CD4-positive, alpha-beta T cell treated with Interleukin-4 for 1 hour (primary cell): ENCODE measurements at regions not wholly inside any gene's neighbourhood (a gene's known extent, or its start where the extent isn't known, plus 50 kb on each side); places are given as distances from the start of the nearest gene placed in this dataset.
"Not testable (repeated sequence)": the region's sequence is repeated elsewhere in the genome, so short reads cannot be mapped to it uniquely, and the experiment has no call there.

Experiments
- DNase-seq, 2 donors: peaks; one replicate each; pipeline ENCODE4 v3.0.0-alpha.2; 2020 to 2022

DNA sequence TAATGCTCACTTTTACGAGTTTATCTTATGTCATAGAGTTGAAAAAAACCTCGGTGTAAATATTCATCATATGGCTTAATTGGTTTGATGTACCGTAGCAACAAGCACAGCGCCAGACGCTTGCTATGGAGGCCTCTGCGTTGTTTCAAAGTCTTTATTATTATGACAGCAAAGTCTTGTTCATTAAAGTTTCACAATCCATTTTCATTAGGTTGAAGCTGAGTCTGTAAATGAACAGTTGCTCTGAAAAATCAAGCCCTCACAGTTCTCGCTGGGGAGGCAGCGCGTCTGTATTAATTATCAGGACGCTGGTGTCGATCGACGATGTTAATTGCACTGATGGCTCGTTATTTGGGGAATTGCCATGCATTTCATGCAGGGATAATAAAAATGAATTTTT is 185.6 kb downstream of the INSC start:
- DNase-seq = no peak

DNA sequence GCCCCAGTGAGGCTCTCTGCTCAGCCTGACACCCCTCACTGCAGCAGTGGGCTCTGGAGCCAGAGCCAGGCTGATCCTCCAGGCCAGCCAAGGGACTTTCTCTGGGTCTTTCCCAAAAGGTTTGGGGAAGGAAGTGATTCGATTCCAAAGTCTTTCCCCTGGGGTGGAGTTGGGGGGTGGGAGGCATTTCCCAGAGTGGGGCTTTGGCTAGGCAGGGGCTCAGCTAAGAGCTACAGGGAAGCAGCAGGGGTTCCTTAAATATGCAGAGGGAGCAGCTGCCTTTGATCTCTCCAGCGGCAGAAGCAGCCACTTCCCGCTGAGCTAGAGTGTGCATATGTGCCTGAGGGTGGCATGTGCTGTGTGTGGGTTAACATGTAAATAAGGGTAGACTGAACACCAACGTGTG is 192.9 kb downstream of the INSC start:
- no peak for DNase-seq

DNA sequence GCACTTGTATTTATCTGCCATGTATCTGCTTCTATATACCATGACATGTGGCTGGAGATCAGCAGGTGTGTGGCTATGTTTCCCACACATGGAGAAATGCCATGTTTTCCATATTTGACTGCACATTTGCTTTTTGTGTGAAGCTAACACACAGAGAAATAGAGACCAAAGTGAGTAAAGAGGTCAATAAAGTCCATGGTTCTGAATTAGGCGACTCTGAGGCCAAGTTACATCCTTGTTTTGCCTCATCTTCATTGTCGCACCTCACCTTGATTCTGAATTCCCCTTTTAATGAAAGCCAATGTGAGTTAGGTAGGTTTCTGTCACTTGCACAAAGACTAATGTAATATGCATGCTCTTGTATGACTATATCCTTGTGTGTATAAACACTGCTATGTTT is 194.1 kb downstream of the INSC start:
- DNase-seq = no peak

DNA sequence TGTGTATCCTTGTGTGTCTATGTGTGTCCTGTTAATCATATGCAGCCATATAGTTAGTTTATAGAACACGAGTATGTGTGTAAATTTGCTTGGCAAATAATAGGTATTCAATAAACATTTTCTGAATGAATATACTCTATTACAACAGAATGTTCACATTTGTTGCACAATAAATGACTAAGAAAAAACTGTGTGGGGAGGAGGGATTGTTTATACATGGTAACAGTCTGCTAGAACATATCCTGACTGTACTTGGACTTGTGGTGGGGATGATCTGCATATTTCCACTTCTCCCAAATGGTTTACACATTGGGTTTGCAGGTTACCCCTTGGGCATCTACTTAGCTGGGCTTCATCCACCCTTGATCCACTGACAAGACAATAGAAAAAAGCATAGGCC is 194.6 kb downstream of the INSC start:
- DNase-seq = no peak

DNA sequence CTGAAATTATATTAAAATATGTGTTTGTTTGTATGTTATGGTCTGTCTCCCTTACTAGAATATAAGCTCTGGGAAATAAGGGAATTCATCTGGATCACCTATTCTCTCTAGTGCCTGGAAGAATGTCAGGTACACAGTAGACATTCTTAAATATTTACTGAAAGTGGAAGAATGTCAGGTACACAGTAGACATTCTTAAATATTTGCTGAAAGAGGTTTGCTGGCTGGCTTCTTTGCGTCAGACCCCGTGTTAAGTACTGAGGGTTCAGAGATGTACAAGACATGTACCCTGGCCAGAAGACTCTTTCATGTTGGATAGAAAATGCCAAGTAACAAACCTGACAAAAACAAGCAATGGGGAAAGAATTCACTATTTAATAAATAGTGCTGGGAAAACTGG is 199.1 kb downstream of the INSC start:
- no peak for DNase-seq

DNA sequence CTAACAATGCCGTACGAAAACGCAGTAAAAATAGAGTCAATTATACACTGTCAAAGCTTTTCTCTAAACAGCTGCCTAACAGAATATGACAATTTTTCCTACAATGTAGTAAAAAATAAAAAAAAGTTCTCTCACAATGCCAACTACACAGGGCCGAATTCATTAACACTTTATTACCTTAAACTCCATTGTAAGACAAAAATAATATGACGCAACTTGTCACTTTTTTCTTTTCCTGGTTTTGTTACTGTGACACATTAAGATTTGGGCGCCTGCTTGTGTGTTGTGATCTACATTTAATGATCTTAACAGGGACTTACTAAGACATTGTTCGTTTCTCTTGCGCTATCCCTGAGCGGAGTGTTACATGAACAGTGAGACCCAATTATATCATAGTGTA is 204.1 kb downstream of the INSC start:
- DNase-seq = no peak

DNA sequence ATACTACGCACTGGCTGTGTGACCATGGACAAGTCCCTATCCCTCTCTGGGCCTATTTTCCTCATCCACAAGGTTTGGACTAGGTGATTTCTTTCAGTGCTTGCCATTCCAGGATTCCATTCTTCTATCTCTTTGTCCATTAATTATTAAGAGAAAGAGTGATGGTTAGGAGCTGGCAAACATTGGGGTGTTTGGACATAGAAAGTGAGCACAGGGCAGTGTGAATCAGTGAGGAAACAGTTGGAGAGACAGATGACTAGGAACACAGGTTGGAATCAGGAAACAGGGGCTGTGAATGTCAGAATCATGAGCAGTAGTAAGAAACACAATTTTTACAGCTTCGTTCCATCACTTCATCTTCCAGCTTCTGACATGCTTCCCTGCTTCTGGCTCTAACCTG is 211.8 kb downstream of the INSC start:
- no peak for DNase-seq

DNA sequence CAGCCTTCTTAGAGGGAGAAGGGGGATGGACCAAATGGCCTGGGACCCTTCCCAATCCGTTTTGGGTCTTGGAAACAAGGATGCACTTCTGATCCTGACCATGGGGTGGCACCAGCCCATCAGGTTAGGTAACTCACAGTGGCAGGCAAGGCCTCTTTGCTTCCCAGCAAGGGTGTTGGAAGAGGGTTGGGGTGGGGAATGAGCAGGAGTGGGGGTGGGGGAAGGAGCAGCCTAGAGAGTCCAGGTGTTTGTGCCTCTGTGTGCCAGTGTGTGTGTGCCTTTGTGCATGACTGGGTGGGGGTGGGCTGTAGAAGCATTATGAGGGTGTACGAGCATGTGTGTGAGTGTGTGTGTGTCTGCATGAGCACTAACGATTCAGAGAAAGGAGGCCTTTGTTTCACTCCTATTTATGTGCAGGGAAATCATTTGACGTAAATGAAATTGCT is 213.1 kb downstream of the INSC start:
- DNase-seq = no peak

DNA sequence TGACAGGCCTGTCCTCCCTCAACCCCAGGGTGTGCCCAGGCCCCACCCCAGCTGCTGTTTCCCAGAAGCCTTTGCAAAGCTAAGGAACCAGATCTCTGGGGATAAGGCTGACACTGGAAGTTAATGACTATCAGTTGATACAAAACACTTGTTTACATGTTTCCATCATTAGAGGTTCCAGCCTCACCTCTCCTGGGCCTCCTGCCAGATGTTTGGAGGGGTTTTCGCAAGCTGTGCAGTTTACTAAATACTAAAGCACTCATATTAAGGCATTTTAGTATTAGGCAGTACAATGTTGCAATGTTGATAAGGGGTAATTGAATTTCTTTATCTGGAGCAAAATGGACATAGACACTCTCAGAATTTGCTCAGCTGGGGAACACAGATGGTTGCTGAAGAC is 218.7 kb downstream of the INSC start:
- no peak for DNase-seq

DNA sequence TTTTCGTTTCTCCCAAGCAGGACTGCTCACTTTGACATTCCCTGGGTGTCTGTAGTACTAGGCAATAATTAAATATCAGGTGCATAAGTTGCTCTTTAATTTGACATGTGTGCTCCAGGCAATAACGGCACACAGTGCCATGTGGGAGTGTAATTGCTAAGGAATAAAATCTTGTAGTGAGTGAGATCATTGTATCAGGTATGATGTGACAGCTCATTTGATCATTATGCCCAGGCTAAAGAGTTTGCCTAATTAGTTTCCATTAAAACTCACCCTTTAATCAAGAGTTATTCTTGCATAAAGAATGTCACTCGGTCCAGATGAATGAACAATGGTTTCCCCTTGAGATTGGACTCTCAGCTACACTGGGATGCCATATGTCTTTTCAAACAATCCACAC is 220.0 kb downstream of the INSC start:
- no peak for DNase-seq

DNA sequence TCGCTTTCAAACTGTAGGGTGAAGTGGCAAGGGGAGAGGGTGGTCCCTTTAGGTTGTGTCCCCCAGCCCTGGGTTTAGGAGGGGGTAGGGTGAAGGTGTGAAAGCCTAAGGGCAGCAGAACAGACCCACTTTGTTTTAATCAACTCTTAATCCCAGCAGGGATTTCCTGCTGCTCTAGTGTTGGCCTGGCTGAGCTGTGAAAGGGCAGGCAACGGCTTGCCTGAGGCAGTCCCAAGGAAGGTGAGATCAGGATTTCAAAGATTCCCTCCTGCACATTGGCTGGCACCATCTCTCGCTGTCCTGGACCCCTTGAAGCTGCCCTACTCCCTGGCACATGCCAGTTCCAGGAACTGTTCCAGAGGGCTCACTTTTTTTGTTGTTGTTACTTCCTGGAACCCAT is 221.3 kb downstream of the INSC start:
- no peak for DNase-seq

DNA sequence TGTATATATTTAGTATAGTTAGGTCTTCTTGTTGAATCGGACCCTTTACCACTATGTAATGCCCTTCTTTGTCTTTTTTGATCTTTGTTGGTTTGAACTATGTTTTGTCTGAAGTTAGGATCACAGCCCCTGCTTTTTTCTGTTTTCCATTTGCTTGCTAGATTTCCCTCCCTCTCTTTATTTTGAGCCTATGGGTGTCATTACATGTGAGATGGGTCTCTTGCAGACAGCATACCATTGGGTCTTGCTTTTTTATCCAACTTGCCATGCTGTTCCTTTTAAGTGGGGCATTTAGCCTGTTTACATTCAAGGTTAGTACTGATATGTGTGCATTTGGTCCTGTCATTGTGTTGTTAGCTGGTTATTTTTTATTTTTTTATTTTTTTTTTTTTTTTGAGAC is 224.6 kb downstream of the INSC start:
- no peak for DNase-seq

DNA sequence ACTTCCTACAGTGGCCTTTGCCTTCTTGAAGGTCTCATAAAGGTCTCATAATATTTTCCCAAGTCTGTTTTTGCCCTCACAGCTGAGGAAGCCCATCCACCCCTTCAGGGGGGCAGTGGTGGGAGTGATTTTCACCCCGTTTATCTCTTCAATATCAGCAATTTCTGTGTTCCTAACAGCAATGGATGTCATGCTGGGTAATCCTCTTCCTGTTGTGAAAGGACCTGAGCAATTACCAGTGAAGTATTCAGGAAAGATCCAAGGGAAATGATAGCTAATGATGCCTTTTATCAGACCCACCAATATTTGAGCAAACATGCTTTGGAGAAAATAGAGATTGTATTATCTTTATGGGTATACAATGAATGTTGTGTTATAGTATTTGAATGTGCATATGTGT is 226.9 kb downstream of the INSC start:
- DNase-seq = no peak

DNA sequence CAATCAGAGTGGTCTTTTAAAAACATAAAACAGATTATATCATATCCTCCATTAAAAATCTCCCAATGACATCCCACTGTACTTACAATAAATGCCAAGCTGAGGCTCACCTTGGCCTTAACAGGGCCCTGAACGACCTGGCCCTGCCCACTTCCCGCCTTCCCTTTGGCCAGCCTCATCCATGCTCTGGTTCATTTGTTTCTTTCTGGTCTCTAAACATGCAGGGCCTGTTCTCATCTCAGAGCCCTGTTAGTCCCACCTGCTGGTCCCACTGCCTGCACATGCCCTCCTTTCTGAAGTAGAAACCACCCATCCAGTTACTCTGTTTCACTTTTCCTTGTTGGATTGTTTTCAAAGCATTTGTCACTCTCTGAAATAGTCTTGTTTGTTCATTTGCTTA is 227.4 kb downstream of the INSC start:
- no peak for DNase-seq

DNA sequence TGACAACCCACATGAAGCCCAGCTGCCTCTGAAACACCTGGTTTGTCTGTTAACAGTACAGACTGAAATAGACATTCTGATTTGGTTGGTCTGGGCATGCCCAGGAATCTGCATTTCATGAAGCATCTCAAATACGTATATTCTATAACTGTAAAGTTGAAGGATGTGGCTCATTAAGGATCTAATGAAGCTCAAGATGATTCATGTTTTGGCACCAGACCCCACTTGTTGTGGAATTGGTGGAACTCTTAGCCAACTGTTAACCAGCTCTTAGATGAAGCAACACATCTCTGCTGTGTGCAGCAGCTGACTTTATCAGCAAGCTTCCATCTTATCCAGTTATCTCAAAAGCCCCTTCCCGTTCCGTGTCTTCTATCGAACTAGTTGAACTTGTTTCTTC is 232.2 kb downstream of the INSC start:
- DNase-seq = no peak

DNA sequence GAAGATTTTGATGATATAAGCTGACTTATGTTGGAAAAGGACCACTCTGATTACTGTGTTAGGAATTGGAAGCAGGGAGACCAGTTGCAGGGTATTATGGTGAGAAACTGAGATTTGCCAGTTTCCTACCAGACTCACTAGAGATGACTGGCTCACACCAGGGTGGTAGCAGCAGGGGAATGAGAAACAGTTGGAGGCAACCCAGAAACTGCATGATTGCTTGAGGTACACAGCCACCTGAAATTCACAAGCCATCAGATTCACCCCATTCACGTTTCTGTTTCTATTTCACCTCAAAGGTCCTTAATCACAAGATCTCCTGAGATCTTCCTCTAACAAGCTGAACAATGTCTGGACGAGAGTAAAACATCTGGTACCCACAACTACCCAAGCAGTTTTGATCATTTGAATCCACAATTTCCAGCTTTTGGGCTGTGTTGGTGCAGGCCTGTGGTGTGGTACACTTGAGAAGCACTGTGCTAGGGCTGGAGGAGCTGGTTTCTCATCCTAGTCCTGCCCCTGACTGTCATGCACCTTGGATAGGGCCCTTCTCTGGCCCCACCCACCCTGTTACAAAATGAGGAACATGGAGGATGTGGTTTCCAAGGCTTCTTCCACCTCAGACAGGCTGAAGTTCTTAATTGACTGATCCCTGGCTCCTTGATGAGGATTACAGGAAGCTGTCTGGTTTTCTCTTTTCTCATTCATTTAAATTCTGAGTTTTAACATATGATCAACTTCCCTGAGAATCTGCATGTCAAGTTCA is 233.4 kb downstream of the INSC start:
- DNase-seq = no peak

DNA sequence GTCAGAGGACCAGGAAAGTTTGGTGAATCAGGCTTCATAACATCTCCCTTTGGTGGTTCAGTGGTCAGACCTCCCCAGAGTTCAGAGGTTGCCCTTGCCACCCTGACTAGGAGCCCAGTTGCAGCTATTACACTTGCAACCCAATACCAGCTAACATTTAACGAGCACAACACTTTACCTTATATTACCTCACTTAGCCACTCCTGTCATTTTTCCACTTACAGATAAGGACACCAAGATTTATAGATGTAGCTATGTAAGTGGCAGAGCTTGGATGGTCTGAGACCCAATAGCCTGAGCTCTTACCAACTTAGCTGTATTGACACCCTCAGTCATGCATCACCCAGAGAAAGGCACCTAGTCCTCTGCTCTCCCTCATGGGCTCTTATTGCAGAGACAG is 234.7 kb downstream of the INSC start:
- no peak for DNase-seq

DNA sequence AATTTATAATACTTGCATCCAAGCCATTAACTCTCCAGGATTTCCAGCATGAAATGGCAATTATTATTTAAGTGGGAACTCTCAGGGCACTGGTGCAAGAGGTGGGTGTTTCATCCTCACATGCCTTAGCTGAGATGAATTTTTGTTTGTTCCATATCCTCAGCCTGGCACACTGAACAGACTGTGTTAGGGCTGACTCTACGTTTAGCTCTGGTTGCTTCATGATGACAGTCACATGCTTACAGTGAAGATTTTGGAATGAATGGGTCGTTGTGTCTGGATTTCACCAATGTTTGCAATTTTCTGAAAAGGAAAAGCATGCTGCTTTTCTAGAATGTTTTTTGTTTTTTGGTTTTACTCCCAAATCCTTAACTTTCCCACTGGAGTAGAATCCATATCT is 246.6 kb downstream of the INSC start:
- no peak for DNase-seq

DNA sequence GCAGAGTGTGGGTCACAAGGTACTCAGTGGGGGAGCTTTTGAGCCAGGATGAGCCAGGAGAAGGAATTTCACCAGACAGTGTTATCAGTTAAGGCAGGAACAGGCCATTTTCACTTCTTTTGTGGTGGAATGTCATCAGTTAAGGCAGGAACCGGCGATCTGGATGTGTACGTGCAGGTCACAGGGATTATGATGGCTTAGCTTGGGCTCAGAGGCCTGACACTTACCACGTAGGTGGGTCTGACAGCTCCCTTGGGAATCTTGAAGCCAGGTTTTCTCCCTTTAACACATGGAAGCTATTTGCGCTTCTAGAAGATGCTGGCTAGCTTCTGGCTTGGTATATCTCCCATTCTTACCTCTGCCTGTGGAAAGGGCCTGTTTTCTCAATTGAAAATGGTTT is 250.6 kb downstream of the INSC start:
- not testable (repeated sequence) for DNase-seq

DNA sequence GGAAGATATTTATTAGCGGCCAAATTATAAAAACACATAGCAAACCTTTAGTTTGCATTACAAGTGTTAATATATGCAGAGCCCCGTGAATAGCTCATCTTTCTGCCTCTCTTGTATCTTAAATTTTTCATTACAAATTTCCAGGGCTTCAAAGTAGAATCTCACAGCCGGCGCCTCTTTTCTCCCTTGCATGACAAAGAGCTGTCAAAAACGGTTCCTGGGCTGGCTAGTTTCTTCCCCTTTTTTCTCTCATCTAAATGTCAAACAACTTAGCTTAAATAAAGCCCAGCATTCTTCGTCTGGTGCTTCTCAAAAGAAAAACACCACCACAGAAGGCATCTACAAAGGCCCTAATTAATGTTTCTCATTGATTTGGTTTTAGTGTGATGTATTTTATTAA is 253.0 kb downstream of the INSC start:
- DNase-seq = no peak

DNA sequence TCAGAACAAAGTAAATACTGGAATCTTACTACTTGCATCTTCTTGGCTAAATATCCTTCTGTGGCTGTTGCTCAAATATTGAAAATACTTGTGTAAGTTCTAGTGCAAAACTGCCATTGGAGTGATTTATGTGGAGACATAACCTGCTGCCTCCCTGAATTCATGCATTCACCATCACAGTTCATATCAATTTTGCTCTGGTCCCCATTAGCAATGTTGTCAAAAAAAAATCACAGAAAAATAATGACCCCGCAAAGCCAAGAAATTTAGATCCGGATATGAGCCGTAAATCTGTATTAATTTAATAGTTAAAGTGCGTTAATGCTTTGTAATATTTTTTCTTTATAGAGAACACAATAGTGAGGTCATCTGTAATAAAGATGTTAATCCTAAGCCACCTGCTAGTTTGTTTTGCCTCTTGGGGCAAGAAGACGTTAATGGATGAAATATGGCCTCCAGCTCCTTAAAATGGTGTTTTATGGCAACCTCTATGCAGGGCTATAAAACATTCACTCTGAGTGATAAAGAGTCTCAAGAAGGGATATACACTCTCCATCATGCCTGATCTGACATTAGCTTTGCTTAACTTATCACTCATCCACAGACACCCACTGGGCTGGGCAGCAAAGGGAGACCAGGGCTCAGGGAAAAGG is 255.9 kb downstream of the INSC start:
- no peak for DNase-seq

DNA sequence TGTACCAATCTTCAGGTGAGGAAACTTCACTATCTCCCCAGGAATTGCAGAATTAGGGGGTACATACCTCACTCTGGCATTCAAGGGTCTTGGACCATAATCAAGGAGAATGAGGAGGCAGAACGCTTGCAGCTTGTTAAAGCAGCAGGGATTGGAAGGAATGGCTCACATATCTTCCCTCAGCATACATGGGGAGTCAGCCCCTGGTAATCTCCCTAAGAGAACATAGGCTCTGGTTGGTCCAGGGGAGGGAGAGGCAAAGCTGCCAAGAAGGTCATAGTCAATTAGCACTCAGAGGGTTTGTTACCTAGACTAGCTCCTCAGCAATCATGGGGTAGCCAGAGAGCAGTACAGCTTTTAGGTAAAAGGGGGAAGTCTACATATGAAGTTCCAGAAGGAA is 256.8 kb downstream of the INSC start:
- no peak for DNase-seq

DNA sequence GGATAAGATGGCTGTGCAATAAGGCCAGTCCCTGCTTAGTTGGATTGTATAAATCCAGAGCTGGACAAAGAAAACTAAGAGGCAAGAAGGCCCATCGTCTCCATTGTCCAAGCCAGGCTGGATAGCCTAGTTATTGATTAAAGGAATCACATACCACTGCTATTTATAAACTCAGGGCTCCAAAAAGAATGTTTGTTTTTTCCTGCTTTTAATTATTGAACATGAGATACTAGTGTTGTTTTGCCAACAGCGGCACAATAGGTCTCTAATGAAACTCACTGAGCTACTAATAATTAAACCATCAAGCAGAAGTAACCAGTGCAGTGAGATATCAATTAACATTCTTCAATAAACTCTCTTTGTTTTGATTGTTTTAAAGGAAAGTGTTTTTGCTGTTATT is 259.7 kb downstream of the INSC start:
- no peak for DNase-seq

DNA sequence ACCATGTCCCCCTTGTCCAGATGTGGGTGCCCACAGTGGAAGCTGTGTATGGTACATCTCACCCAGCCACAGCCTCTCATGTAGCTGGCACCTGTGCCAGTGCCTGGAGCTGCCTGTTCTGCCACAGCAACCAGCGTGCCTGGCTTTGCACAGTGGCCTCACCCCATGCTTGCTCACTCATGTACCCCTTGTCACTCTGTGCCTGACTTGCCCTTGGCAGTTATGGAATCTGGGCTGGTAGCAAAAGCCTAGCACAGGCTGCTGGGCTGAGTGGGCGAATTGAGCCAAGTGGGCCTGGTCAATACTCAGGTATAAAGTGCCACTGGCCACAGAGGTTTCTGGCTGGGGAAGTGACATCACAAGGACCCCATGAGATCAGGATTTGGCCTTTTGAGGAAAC is 264.2 kb downstream of the INSC start:
- DNase-seq = no peak

DNA sequence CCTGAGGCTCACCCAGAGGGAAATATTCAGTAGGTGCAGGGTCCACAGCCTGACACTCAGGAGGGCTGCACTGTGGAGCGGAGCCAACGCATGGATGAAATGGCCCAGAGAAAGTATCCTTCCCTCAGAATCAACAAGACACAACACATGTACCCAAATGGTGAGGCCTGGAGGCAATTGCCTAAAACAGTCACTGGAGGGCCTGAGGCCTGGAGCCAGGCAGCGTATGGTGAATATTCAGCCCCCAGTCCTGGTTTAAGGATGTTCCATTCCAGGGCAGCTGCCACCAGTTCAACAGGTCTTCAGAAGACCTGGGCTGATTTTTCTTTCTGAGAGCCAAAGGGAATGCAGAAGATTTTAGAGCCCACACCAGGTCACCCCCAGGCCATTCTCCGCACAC is 264.8 kb downstream of the INSC start:
- no peak for DNase-seq
